Thoracic aorta (tissue), 2 donors: ENCODE measurements at regions not wholly inside any gene's neighbourhood (a gene's known extent, or its start where the extent isn't known, plus 50 kb on each side); places are given as distances from the start of the nearest gene placed in this dataset.

Experiments
- ATAC-seq: fragments of 150-250 bp; one replicate; pipeline ENCODE4 v1.8.0; 2017; ENCODE audit warnings: low read depth; ENCODE audit not compliant: insufficient number of reproducible peaks, low FRiP score
- DNase-seq: peaks from one replicate; pipeline ENCODE4 v3.0.0-alpha.2; 2020; ENCODE audit warnings: low spot score
- H3K27ac ChIP-seq, 2 donors: fragments of 200-600 bp; sonication (generic); 1 replicate in 1 of 2; 2 replicates in 1 of 2; pipeline ENCODE4 v1.5.1; 2016; ENCODE audit warnings: mild to moderate bottlenecking in 2 of 2, moderate library complexity in 2 of 2
- H3K27me3 ChIP-seq: fragments of 200-600 bp; sonication (generic); replicated peaks from 2 replicates; pipeline ENCODE4 v1.6.0; 2016; ENCODE audit warnings: mild to moderate bottlenecking; ENCODE audit not compliant: insufficient read depth
- H3K36me3 ChIP-seq: fragments of 200-600 bp; sonication (generic); one replicate; pipeline ENCODE4 v1.5.1; 2016
- H3K4me1 ChIP-seq, 2 donors: fragments of 200-600 bp; sonication (generic); 1 replicate in 1 of 2; 2 replicates in 1 of 2; pipeline versions ENCODE4 v1.5.1 to v1.6.0; 2016; ENCODE audit warnings: low read depth in 2 of 2, mild to moderate bottlenecking in 1 of 2; ENCODE audit not compliant: control insufficient read depth in 1 of 2
- H3K4me3 ChIP-seq: fragments of 200-600 bp; sonication (generic); 2 replicates; pipeline ENCODE4 v1.5.1; 2016; ENCODE audit warnings: mild to moderate bottlenecking
- H3K9me3 ChIP-seq: fragments of 200-600 bp; sonication (generic); 2 replicates; pipeline ENCODE4 v1.5.1; 2016
- TF ChIP-seq, protein P1 (sequence below): fragments of 200-600 bp; sonication (generic); IDR thresholded peaks from one replicate; pipeline ENCODE4 v1.5.1; 2019; ENCODE audit warnings: antibody characterized with exemption

GRCh38 chr2:235141411-235142128, 189.8 kb downstream of the SH3BP4 start:
- Histone ChIP-seq H3K27ac (no peak overlapping the region), H3K36me3 (no peaks in the 10 kb centered on the region), H3K4me3 (no peak overlapping the region), H3K27me3 (no peaks in the 10 kb centered on the region), H3K4me1 (no peaks in the 10 kb centered on the region), H3K9me3 (no peaks in the 10 kb centered on the region)
- TF ChIP-seq, protein P1, sequence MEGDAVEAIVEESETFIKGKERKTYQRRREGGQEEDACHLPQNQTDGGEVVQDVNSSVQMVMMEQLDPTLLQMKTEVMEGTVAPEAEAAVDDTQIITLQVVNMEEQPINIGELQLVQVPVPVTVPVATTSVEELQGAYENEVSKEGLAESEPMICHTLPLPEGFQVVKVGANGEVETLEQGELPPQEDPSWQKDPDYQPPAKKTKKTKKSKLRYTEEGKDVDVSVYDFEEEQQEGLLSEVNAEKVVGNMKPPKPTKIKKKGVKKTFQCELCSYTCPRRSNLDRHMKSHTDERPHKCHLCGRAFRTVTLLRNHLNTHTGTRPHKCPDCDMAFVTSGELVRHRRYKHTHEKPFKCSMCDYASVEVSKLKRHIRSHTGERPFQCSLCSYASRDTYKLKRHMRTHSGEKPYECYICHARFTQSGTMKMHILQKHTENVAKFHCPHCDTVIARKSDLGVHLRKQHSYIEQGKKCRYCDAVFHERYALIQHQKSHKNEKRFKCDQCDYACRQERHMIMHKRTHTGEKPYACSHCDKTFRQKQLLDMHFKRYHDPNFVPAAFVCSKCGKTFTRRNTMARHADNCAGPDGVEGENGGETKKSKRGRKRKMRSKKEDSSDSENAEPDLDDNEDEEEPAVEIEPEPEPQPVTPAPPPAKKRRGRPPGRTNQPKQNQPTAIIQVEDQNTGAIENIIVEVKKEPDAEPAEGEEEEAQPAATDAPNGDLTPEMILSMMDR, result no peak
- no peak for DNase-seq
- no peak for ATAC-seq

DNA sequence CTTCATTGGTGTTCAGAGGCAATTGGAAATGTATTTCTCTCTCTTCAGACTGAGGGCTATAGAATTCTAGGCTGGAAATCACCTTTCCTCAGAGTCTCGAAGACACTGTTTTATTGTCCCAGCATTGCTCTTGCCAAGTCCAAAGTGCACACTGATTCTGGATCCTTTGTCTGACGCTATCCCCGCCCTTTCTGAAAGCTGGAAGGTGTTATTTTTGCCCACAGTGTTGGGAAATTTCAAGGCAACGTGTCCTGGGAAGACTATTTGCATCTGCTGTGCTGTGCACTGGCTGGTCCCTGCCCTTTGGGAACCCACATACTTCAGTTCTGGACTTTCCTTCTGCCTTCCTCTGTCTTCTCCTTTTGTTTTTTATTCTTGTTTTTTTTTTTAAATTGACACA, 190.8 kb downstream of the SH3BP4 start:
- DNase-seq (no peak), ATAC-seq (no peak)
- no peak overlapping the region for H3K4me3 ChIP-seq
- H3K4me1 ChIP-seq, result no peaks in the 10 kb centered on the region
- H3K36me3 ChIP-seq, result no peaks in the 10 kb centered on the region
- no peaks in the 10 kb centered on the region for H3K9me3 ChIP-seq
- H3K27ac ChIP-seq, result no peak overlapping the region
- TF ChIP-seq, protein P1, result no peak
- H3K27me3 ChIP-seq, result no peaks in the 10 kb centered on the region

DNA sequence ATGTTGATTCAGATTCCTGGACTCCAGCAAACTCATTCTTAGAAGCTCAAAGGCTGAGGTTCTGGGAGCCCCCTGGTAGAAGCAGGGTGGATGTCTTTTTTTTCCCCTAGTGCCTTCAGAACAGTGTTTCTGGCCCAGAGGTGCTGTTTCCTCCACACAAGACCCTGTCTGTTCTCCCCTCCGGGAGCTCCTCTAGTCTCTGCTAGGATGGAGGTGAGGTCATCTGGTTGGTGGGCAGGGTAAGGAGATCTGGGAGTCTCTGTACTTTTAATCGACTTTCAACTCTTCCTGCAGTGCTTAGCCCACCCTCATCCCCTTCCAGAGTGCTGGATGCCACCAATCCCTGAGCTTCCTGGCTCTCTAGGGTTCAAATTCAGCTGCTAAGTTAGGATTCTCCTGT, 192.0 kb downstream of the SH3BP4 start:
- Histone ChIP-seq H3K9me3 (no peaks in the 10 kb centered on the region), H3K27ac (no peak overlapping the region), H3K36me3 (no peaks in the 10 kb centered on the region), H3K4me1 (no peaks in the 10 kb centered on the region), H3K4me3 (no peak overlapping the region), H3K27me3 (no peaks in the 10 kb centered on the region)
- TF ChIP-seq, protein P1, result no peak
- DNase-seq, result no peak
- no peak for ATAC-seq

DNA sequence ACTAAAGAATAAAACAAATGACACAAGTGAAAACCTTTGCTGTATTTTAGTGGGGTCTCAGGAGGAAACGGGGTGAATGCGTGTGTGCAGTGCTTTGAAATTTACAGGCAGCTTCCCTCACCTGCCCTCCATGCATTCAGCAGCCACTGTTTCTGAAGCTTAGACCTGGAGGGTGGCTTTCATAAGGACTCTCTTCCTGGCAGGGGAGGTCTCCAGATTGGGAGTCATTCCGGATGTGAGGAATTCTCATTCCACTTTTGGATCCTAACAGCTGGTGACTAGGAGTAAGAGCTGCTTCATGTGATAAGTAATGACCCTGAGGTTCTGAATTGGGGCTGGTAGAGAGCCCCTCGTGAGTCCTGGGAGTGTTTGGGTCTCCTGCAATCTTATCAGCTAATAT, 192.5 kb downstream of the SH3BP4 start:
- TF ChIP-seq, protein P1, result no peak
- H3K4me3 ChIP-seq, result no peak overlapping the region
- no peaks in the 10 kb centered on the region for H3K9me3 ChIP-seq
- ATAC-seq (no peak), DNase-seq (no peak)
- no peaks in the 10 kb centered on the region for H3K4me1 ChIP-seq
- no peak overlapping the region for H3K27ac ChIP-seq
- no peaks in the 10 kb centered on the region for H3K36me3 ChIP-seq
- no peaks in the 10 kb centered on the region for H3K27me3 ChIP-seq

DNA sequence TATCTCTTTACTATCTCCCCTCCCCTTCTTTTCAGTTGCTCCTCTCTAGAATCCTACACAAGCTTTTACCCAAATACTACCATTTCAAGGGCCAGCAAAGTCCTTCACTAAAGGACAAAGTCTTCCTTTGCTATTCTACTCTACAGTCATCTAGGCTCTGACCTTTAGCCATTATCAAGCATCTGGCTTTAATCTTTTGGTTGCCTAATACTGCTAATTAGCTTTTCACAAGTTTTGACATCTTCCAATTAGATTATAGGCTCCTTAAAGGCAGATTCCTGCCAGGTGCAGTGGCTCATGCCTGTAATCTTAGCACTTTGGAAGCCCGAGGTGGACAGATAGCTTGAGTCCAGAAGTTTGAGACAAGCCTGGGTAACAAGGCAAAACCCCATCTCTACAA, 194.4 kb downstream of the SH3BP4 start:
- ATAC-seq, result no peak
- H3K9me3 ChIP-seq, result no peaks in the 10 kb centered on the region
- H3K27ac ChIP-seq, result no peak overlapping the region
- TF ChIP-seq, protein P1, result no peak
- H3K4me3 ChIP-seq, result no peak overlapping the region
- H3K36me3 ChIP-seq, result no peaks in the 10 kb centered on the region
- no peaks in the 10 kb centered on the region for H3K4me1 ChIP-seq
- H3K27me3 ChIP-seq, result no peaks in the 10 kb centered on the region
- no peak for DNase-seq
